ENCODE measurements at regions not wholly inside any gene's neighbourhood (a gene's known extent, or its start where the extent isn't known, plus 50 kb on each side); places are given as distances from the start of the nearest gene placed in this dataset.

- no peak for TF ChIP-seq POLR2A (IDR thresholded peaks at IDR 0.05; ENCODE audit: low read length)
- no peak for TF ChIP-seq GATA1 (IDR thresholded peaks at IDR 0.05; ENCODE audit: low read depth, low read length)
Observed at GRCh38 chr9:107906074-107906473, 416.5 kb upstream of the KLF4 start.

All from erythroblast (primary cell).